GM12865 (cell line): ENCODE measurements at regions not wholly inside any gene's neighbourhood (a gene's known extent, or its start where the extent isn't known, plus 50 kb on each side); places are given as distances from the start of the nearest gene placed in this dataset.
A peak's percentile ranks its signal among the peaks of the same experiment; 100 is the strongest.

Experiments
- DNase-seq: peaks from one replicate; pipeline ENCODE4 v3.0.0; 2010; ENCODE audit warnings: low read depth
- H3K4me3 ChIP-seq: 2 replicates; pipeline ENCODE4 v1.5.1; 2011; ENCODE audit warnings: mild to moderate bottlenecking, low read depth, low read length, control low read depth
- TF ChIP-seq, protein P1 (sequence below): IDR thresholded peaks from 2 replicates; pipeline ENCODE4 v1.5.1; 2011; ENCODE audit warnings: low read length, control low read depth, low read depth, inconsistent platforms; ENCODE audit not compliant: insufficient read depth; ENCODE audit errors: missing control alignments

- TF ChIP-seq, protein P1, sequence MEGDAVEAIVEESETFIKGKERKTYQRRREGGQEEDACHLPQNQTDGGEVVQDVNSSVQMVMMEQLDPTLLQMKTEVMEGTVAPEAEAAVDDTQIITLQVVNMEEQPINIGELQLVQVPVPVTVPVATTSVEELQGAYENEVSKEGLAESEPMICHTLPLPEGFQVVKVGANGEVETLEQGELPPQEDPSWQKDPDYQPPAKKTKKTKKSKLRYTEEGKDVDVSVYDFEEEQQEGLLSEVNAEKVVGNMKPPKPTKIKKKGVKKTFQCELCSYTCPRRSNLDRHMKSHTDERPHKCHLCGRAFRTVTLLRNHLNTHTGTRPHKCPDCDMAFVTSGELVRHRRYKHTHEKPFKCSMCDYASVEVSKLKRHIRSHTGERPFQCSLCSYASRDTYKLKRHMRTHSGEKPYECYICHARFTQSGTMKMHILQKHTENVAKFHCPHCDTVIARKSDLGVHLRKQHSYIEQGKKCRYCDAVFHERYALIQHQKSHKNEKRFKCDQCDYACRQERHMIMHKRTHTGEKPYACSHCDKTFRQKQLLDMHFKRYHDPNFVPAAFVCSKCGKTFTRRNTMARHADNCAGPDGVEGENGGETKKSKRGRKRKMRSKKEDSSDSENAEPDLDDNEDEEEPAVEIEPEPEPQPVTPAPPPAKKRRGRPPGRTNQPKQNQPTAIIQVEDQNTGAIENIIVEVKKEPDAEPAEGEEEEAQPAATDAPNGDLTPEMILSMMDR = peak; percentile 97
- no peak overlapping the region; the same call in 1 of the 2 replicates for H3K4me3 ChIP-seq
- DNase-seq = peak; percentile 87
These were observed 137.1 kb upstream of the SLC24A2 start for GRCh38 chr9:19925674-19926503.

DNA sequence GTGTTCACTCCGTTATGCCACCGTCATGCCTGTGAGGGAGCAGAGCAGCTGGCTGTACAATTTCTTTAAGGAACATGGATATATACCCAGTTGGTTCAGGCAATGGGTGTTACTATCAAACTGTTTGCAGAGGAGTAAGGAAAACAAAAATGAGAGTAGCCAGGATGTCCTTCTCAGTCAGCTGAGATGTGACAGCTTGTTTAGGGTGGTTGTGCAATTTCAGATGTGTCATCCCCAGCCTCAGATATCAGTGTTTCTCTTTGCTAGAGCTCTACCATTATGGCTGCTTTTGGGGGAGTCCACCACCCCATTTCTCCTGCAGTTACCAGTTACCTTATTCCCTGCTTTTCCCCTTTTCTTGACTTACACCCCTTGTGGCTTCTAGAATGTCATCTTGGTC is 135.2 kb upstream of the SLC24A2 start:
- TF ChIP-seq, protein P1 = no peak
- no peak overlapping the region for H3K4me3 ChIP-seq
- no peak for DNase-seq

- TF ChIP-seq, protein P1 = peak; percentile 11
- no peak for DNase-seq
- H3K4me3 ChIP-seq = no peak overlapping the region
These were observed 133.8 kb upstream of the SLC24A2 start for GRCh38 chr9:19922476-19923118.

- no peak overlapping the region for H3K4me3 ChIP-seq
- TF ChIP-seq, protein P1 = no peak
- DNase-seq = no peak
These were observed 131.6 kb upstream of the SLC24A2 start for GRCh38 chr9:19920401-19920800.

GRCh38 chr9:19918630-19919029 is 129.8 kb upstream of the SLC24A2 start:
- no peak for DNase-seq
- no peak overlapping the region for H3K4me3 ChIP-seq
- TF ChIP-seq, protein P1 = no peak

DNA sequence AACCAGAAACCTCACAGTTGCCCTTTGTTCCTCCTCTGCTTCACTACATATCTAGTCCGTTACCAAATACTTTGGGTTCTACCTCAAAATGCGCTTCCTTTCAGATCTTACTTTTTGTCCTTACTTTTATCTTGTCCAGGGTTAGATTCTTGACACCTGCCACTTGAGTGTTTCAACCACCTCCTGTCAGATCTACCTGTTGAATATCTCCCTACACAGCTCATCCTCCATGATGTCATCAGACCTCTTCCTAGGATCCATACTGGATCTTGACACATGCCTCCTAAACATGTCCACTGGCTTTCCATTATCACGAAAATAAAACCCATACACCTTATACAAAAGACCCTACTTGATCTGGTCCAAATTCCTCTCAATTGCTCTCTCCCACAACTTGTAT is 125.2 kb upstream of the SLC24A2 start:
- TF ChIP-seq, protein P1 = no peak
- no peak for DNase-seq
- no peak overlapping the region for H3K4me3 ChIP-seq
